ENCODE measurements at regions not wholly inside any gene's neighbourhood (a gene's known extent, or its start where the extent isn't known, plus 50 kb on each side); places are given as distances from the start of the nearest gene placed in this dataset.

DNA sequence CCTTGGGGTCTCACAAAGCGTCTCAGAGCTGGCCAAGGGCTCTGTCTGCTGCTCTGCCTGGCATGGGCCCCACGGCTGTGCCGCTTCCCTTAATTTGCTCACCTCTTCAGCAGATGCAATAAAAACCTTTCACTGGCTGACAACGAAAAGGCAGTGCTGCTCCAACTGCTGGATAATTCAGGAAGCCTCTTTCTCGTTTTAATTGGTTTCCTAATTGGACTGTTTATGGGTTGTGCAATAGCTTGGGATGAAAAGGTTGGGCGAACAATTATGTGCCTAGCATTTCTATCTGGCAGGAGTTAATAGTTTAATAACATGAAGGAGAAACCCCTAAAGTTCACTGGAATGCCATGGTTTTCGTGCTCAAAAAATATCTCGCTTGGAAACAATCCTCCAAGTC lies 234.1 kb upstream of the IRX5 start:
- DNase-seq (ENCODE audit: low spot score) (no peak), ATAC-seq (ENCODE audit: insufficient number of reproducible peaks, low FRiP score, low read depth) (no peak)
- Histone ChIP-seq H3K27me3 (replicated peaks; ENCODE audit: insufficient read depth) (no peaks in the 10 kb centered on the region), H3K36me3 (no peaks in the 10 kb centered on the region), H3K4me3 (no peak overlapping the region), H3K9me3 (peaks cover 3% of the 10 kb centered on the region), H3K27ac (no peak overlapping the region), H3K4me1 (ENCODE audit: control insufficient read depth in 1 of 2, low read depth in 2 of 2) (no peaks in the 10 kb centered on the region)
- no peak for TF ChIP-seq CTCF (IDR thresholded peaks at IDR 0.05)

DNA sequence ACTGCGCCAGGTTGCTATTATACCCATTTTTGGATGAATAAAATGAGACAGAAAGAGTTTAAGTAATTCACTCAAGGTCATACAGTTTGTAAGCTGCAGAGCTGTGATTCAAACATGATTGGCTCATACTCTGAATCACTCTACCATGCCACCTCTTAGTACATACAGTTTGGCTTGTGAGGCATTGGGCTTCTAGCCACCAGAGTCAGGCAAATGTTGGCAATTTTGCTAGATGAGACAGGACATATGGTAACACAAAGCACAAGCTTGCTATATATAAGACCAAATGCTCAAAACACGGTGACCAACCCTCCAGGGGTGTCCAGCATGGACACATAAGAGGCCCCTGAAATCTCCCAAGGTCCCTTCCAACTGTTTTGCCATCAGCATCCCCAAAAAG lies 236.0 kb upstream of the IRX5 start:
- no peak for TF ChIP-seq CTCF (IDR thresholded peaks at IDR 0.05)
- H3K36me3 ChIP-seq, result no peaks in the 10 kb centered on the region
- ATAC-seq (ENCODE audit: insufficient number of reproducible peaks, low FRiP score, low read depth), result no peak
- no peak for DNase-seq (ENCODE audit: low spot score)
- no peak overlapping the region for H3K27ac ChIP-seq
- no peaks in the 10 kb centered on the region for H3K27me3 ChIP-seq (replicated peaks; ENCODE audit: insufficient read depth)
- H3K4me1 ChIP-seq (ENCODE audit: control insufficient read depth in 1 of 2, low read depth in 2 of 2), result no peaks in the 10 kb centered on the region
- no peak overlapping the region for H3K4me3 ChIP-seq
- no peaks in the 10 kb centered on the region for H3K9me3 ChIP-seq

- DNase-seq (ENCODE audit: low spot score), result no peak
- Histone ChIP-seq H3K9me3 (no peaks in the 10 kb centered on the region), H3K27me3 (replicated peaks; ENCODE audit: insufficient read depth) (no peaks in the 10 kb centered on the region), H3K27ac (no peak overlapping the region), H3K36me3 (no peaks in the 10 kb centered on the region), H3K4me3 (no peak overlapping the region), H3K4me1 (ENCODE audit: control insufficient read depth in 1 of 2, low read depth in 2 of 2) (no peaks in the 10 kb centered on the region)
- ATAC-seq (ENCODE audit: insufficient number of reproducible peaks, low FRiP score, low read depth), result no peak
- TF ChIP-seq CTCF (IDR thresholded peaks at IDR 0.05), result no peak
Measured at GRCh38 chr16:54693864-54694263, 236.8 kb upstream of the IRX5 start.

DNA sequence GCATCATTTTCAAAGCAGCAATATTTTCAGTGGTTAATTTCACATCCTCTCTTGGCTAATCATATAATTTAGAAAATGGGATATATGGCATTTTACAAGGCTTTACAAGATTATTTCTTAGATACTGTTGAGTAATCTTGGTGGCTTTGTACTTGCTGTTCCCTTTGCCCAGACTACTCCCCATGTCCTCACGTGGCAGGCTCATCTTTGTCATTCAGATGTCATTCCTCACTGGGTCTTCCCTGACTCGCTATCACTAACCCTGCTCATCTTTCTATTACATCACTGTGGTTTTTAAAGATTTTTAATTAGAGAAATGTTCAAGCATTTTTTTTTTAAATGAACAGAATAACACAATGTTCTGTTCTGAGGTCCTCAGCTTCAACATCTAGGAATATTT lies 240.0 kb upstream of the IRX5 start:
- Histone ChIP-seq H3K36me3 (no peaks in the 10 kb centered on the region), H3K4me3 (no peak overlapping the region), H3K4me1 (ENCODE audit: control insufficient read depth in 1 of 2, low read depth in 2 of 2) (no peaks in the 10 kb centered on the region), H3K27me3 (replicated peaks; ENCODE audit: insufficient read depth) (no peaks in the 10 kb centered on the region), H3K27ac (no peak overlapping the region), H3K9me3 (no peaks in the 10 kb centered on the region)
- ATAC-seq (ENCODE audit: insufficient number of reproducible peaks, low FRiP score, low read depth) (no peak), DNase-seq (ENCODE audit: low spot score) (no peak)
- no peak for TF ChIP-seq CTCF (IDR thresholded peaks at IDR 0.05)

DNA sequence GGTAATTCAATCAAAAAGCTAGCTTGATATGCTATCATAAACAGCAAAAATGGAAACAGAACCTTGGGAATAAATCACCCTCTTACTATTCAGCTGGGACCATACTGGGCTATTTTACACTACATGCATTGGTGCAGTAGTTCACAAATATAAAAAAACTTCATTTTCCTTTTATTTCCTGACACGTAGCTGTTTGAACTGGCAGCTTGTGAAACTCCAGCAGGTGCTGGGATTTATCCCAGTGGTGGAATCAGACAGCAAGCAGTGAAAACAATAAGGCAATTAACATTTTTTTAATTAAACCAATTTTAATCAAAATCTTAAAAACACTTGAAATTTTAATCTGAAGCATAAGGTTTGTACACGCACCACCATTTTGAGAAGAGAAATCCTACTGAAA lies 240.4 kb upstream of the IRX5 start:
- H3K36me3 ChIP-seq, result no peaks in the 10 kb centered on the region

More for the DNA sequence above, 240.4 kb upstream of the IRX5 start:
- no peak for TF ChIP-seq CTCF (IDR thresholded peaks at IDR 0.05)
- no peaks in the 10 kb centered on the region for H3K27me3 ChIP-seq (replicated peaks; ENCODE audit: insufficient read depth)
- no peaks in the 10 kb centered on the region for H3K9me3 ChIP-seq
- H3K27ac ChIP-seq, result no peak overlapping the region
- ATAC-seq (ENCODE audit: insufficient number of reproducible peaks, low FRiP score, low read depth), result no peak
- no peak overlapping the region for H3K4me3 ChIP-seq
- DNase-seq (ENCODE audit: low spot score), result no peak
- H3K4me1 ChIP-seq (ENCODE audit: control insufficient read depth in 1 of 2, low read depth in 2 of 2), result no peaks in the 10 kb centered on the region

All from thoracic aorta (tissue), 2 donors.